ENCODE measurements at regions not wholly inside any gene's neighbourhood (a gene's known extent, or its start where the extent isn't known, plus 50 kb on each side); places are given as distances from the start of the nearest gene placed in this dataset.
"Not testable (repeated sequence)": the region's sequence is repeated elsewhere in the genome, so short reads cannot be mapped to it uniquely, and the experiment has no call there.

GRCh38 chr3:39651993-39652739, 157.2 kb upstream of the MYRIP start:
- 0 out of 2 replicates have a peak overlapping the region, but pooled peaks have one; percentile 23 for H2AFZ ChIP-seq
- no peaks in the 10 kb centered on the region for H3K9me2 ChIP-seq (ENCODE audit: insufficient read depth)
- no peak for ATAC-seq
- no peaks in the 10 kb centered on the region for H3K27me3 ChIP-seq (ENCODE audit: insufficient read depth)
- peaks cover 3% of the 10 kb centered on the region; the same call in 1 of the 2 replicates for H3K36me3 ChIP-seq (ENCODE audit: insufficient read depth)
- no peaks in the 10 kb centered on the region for H3F3A ChIP-seq (replicated peaks; ENCODE audit: low read depth)
- H3K27me3 Mint-ChIP-seq (ENCODE audit: insufficient read depth, low read depth, poor library complexity), result peaks cover 1% of the 10 kb centered on the region
- H3K4me3 ChIP-seq, result no peak overlapping the region
- no peaks in the 10 kb centered on the region for H3K79me2 ChIP-seq (replicated peaks; ENCODE audit: insufficient read depth)
- no peak for DNase-seq (ENCODE audit: low spot score)
- no peak overlapping the region for H3K27ac Mint-ChIP-seq
- no peak overlapping the region for H3K4me3 Mint-ChIP-seq
- H3K27ac ChIP-seq (ENCODE audit: low read depth), result no peak overlapping the region
- no peaks in the 10 kb centered on the region for H3K4me1 ChIP-seq (ENCODE audit: insufficient read depth)
- H4K20me1 ChIP-seq (replicated peaks; ENCODE audit: insufficient read depth), result no peaks in the 10 kb centered on the region
- no peak overlapping the region for H3K4me2 ChIP-seq
- no peaks in the 10 kb centered on the region for H3K4me1 Mint-ChIP-seq
- TF ChIP-seq CREB1 (CRISPR knock-in tag; IDR thresholded peaks at IDR 0.05; ENCODE audit: low read depth), result no peak
- TF ChIP-seq EZH2 (IDR thresholded peaks at IDR 0.05; ENCODE audit: low read depth, unreplicated experiment), result no peak
- H3K36me3 Mint-ChIP-seq (ENCODE audit: low read depth), result peaks cover 10% of the 10 kb centered on the region; the same call in 2 of the 3 replicates
- H3K9me3 Mint-ChIP-seq, result peaks cover 27% of the 10 kb centered on the region

GRCh38 chr3:39655718-39656117, 153.7 kb upstream of the MYRIP start:
- H3K4me1 Mint-ChIP-seq; H3F3A ChIP-seq (replicated peaks; ENCODE audit: low read depth); H4K20me1 ChIP-seq (replicated peaks; ENCODE audit: insufficient read depth); H3K36me3 ChIP-seq (ENCODE audit: insufficient read depth); H3K27me3 ChIP-seq (ENCODE audit: insufficient read depth); H3K27ac ChIP-seq (ENCODE audit: low read depth); DNase-seq (ENCODE audit: low spot score); H3K4me3 ChIP-seq; H3K9me2 ChIP-seq (ENCODE audit: insufficient read depth); ATAC-seq; H3K27ac Mint-ChIP-seq; H3K4me3 Mint-ChIP-seq; H3K27me3 Mint-ChIP-seq (ENCODE audit: insufficient read depth, low read depth, poor library complexity); H3K4me2 ChIP-seq; H3K79me2 ChIP-seq (replicated peaks; ENCODE audit: insufficient read depth); H2AFZ ChIP-seq; H3K36me3 Mint-ChIP-seq (ENCODE audit: low read depth); H3K4me1 ChIP-seq (ENCODE audit: insufficient read depth): not testable (repeated sequence)
- peaks cover 27% of the 10 kb centered on the region for H3K9me3 Mint-ChIP-seq

- no peaks in the 10 kb centered on the region for H3K79me2 ChIP-seq (replicated peaks; ENCODE audit: insufficient read depth)
- DNase-seq (ENCODE audit: low spot score), result no peak
- H3K4me1 ChIP-seq (ENCODE audit: insufficient read depth), result no peaks in the 10 kb centered on the region
- no peak overlapping the region for H3K4me2 ChIP-seq
- H3K4me3 ChIP-seq, result no peak overlapping the region
- Mint-ChIP-seq H3K27me3 (ENCODE audit: insufficient read depth, low read depth, poor library complexity) (no peaks in the 10 kb centered on the region), H3K36me3 (ENCODE audit: low read depth) (no peaks in the 10 kb centered on the region; the same call in 2 of the 3 replicates), H3K27ac (no peak overlapping the region), H3K4me1 (no peaks in the 10 kb centered on the region), H3K4me3 (no peak overlapping the region), H3K9me3 (peaks cover 18% of the 10 kb centered on the region)
- no peak for ATAC-seq
- H2AFZ ChIP-seq, result no peak overlapping the region
- H3K9me2 ChIP-seq (ENCODE audit: insufficient read depth), result no peaks in the 10 kb centered on the region
- H3F3A ChIP-seq (replicated peaks; ENCODE audit: low read depth), result no peaks in the 10 kb centered on the region
- H3K36me3 ChIP-seq (ENCODE audit: insufficient read depth), result no peaks in the 10 kb centered on the region
- no peaks in the 10 kb centered on the region for H4K20me1 ChIP-seq (replicated peaks; ENCODE audit: insufficient read depth)
- no peaks in the 10 kb centered on the region for H3K27me3 ChIP-seq (ENCODE audit: insufficient read depth)
- no peak overlapping the region for H3K27ac ChIP-seq (ENCODE audit: low read depth)
- no peak for TF ChIP-seq STAT1 (IDR thresholded peaks at IDR 0.05; ENCODE audit: unreplicated experiment)
- TF ChIP-seq CREB1 (CRISPR knock-in tag; IDR thresholded peaks at IDR 0.05; ENCODE audit: low read depth), result no peak
- no peak for TF ChIP-seq ETS1 (IDR thresholded peaks at IDR 0.05)
- TF ChIP-seq ZNF114 (CRISPR knock-in tag; IDR thresholded peaks at IDR 0.05), result no peak
- TF ChIP-seq JUNB (IDR thresholded peaks at IDR 0.05; ENCODE audit: unreplicated experiment), result no peak
- no peak for TF ChIP-seq ZNF462 (CRISPR knock-in tag; IDR thresholded peaks at IDR 0.05)
- TF ChIP-seq EZH2 (IDR thresholded peaks at IDR 0.05; ENCODE audit: low read depth, unreplicated experiment), result no peak
Observed at GRCh38 chr3:39657075-39657474, 152.3 kb upstream of the MYRIP start.

Measured in GM23338 (cell line).